ENCODE measurements at regions not wholly inside any gene's neighbourhood (a gene's known extent, or its start where the extent isn't known, plus 50 kb on each side); places are given as distances from the start of the nearest gene placed in this dataset.
A peak's percentile ranks its signal among the peaks of the same experiment; 100 is the strongest.

- no peak for DNase-seq (ENCODE audit: low read depth)
Observed at GRCh38 chrY:19357249-19357648, 387.3 kb downstream of the KDM5D start.

- DNase-seq (ENCODE audit: low read depth) = no peak
Observed at GRCh38 chrY:19356735-19357134, 387.8 kb downstream of the KDM5D start.

GRCh38 chrY:19354857-19355173 is 389.7 kb downstream of the KDM5D start:
- no peak for DNase-seq (ENCODE audit: low read depth)

DNA sequence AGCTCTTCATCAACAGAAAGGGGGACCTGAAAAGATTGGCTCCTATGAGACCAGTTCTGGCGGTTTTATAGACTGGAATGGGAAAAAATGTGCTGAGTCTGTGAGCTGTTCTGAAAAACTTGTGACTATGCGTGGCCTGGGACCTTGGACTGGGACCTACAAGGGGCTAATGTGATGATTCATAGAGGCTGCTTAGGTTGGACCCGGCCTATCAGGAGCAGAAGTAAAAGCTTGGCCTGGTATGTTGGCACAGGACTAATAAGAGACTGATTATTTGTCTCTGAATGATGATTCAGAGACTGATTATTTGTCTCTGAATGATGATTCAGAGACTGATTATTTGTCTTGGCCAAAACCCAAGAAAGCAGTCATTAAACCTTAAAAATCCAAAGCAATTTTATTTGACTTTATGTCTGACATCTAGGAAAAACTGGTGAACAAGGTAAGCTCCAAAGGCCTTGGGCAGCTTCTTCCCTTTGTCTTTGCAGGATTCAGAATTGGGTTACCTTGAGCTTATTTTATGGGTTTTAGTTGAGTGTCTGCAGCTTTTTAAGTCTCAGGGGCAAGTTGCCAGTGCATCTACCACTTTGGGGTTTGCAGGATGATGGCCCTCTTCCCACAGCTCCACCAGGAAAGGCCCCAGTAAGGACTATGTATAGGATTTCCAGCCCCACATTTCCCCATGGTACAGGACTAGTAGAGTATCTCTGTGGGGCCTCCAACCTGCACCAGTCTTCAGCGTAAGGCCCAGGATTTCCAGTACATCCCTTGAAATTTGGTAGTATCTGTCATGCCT is 390.3 kb downstream of the KDM5D start:
- peak; percentile 67 for DNase-seq (ENCODE audit: low read depth)

- DNase-seq (ENCODE audit: low read depth) = no peak
Observed at GRCh38 chrY:19351616-19352015, 392.9 kb downstream of the KDM5D start.

DNA sequence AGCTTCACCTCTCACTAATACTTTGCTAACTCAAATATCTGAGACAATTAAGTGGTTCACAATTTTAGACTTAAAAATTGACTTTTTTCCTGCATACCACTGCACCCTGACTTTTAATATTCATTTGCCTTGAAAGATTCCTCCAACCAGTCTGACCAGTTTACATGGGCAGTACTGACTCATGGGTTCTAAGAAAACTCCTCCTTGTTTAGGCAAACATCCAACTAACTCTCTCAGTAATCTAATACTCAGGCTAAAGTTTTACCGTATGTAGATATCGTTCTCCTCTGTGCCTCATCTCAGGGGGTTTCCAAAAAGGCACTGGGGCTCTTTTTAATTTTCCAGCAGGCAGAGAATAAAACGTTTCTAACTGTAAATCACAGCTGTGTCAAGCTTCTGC is 422.8 kb downstream of the KDM5D start:
- DNase-seq (ENCODE audit: low read depth) = no peak

- DNase-seq (ENCODE audit: low read depth) = no peak
Observed at GRCh38 chrY:19319135-19319534, 425.4 kb downstream of the KDM5D start.

DNA sequence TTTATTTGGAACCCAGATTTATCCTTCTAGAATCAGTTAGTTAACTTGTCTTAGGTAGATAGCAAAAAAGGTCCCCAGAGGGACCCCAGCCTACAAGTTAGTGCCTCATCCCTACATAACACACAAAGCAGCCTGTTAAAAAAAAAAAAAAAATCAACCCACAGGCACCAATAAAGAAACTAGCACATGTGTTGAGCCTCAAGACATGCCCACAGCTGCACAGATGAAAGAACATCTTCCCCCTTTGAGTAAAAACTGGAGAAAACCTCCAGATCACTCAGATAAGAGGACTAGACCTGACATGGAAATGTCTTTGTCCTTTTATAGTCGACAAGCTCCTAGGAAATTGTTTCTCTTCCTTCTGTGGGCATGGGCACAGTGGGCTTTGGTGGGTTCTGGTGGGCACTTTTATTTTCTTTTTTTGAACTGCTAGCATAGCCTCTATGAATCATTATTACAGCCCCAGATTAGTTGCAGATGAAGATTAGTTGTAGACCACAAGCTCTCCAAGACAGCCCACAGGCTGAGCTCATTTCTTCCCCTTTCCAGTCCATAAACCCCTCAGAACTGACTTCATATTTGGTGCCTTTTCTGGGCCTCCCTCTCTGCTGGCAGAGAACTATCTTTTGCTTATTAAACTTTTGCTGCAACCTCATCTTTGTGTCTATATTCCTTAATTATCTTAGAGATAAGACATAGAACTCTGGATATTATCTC is 427.1 kb downstream of the KDM5D start:
- no peak for DNase-seq (ENCODE audit: low read depth)

GRCh38 chrY:19307627-19308026 is 436.9 kb downstream of the KDM5D start:
- no peak for DNase-seq (ENCODE audit: low read depth)

GRCh38 chrY:19303136-19303535 is 441.4 kb downstream of the KDM5D start:
- DNase-seq (ENCODE audit: low read depth) = no peak

DNA sequence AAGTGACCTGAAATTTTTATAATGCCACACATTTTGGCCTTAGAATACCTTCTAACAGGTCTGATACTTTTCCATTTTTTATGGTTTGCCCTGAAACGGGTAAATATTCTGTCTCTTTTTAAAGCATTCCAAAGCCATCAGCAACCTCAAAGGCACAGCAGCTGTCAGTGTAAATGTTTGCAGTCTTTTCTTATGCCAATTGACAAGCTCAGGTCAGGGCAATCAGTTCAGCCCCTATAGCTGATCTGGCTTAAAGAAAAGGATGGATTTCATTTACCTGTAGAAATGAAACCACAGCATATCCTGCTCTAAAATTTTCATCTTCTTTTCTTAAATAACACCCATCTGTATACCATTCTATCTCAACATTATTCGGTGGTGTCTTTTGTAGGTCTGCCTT is 453.6 kb downstream of the KDM5D start:
- DNase-seq (ENCODE audit: low read depth) = no peak

GRCh38 chrY:19274076-19274475 is 470.4 kb downstream of the KDM5D start:
- no peak for DNase-seq (ENCODE audit: low read depth)

DNA sequence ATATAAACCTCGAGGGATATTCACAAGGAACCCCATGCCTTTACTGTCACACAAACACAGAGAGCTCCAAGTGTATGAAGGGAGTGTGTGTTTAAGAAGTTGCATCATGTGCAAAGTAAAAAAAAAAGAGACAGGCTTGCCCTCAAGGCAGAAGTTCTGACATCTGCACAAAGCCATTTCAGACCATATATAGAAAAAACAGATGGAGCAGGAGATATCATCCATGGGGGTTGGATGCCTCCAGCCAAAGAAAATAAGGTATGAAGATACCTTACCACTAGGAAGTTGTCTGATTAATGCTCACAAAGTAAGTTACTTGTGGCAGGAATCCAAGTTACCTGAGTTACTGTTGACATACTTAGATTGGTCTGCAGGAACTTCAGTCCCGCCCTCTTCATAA is 476.2 kb downstream of the KDM5D start:
- no peak for DNase-seq (ENCODE audit: low read depth)

- no peak for DNase-seq (ENCODE audit: low read depth)
Observed at GRCh38 chrY:19265404-19265803, 479.1 kb downstream of the KDM5D start.

- DNase-seq (ENCODE audit: low read depth) = no peak
Observed at GRCh38 chrY:19262310-19262709, 482.2 kb downstream of the KDM5D start.

- no peak for DNase-seq (ENCODE audit: low read depth)
Observed at GRCh38 chrY:19232276-19232994, 458.9 kb upstream of the HSFY2 start.

DNA sequence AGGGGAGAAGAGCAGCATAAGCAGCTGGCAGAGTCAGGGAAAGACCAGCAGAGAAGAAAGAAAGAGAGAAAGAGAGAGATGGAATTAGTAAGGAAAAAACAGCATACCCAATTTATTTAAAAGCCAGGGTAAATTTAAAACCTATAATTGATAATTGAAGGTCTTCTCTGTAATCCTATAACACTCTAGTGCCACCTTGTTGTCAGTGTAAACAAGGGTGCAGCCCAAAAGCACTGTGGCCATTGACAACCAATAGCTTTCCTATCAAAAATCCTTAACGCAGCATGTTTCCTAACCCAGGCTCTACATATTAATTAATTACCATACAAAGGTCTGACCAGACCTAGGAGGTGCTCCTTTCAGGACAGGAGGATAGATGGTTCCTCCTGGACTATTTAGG is 447.2 kb upstream of the HSFY2 start:
- no peak for DNase-seq (ENCODE audit: low read depth)

DNA sequence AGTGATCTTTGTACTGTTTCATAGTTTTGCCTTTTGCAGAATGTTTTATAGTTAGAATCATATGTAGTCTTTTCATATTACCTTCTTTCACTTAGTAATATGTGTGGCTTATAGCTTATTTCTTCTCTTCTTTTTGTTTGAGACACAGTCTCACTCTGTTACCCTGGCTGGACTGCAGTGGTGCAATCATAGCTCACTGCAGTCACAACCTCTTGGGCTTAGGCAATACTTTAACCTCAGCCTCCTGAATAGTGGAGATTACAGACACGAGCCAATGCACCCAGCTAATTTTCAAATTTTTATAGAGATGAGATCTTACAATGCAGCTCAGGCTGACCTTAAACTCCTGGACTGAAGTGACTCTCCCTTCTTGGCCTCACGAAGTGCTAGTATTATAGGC is 435.4 kb upstream of the HSFY2 start:
- no peak for DNase-seq (ENCODE audit: low read depth)

- DNase-seq (ENCODE audit: low read depth) = no peak
Observed at GRCh38 chrY:19207048-19207447, 433.5 kb upstream of the HSFY2 start.

- no peak for DNase-seq (ENCODE audit: low read depth)
Observed at GRCh38 chrY:19180824-19181223, 407.3 kb upstream of the HSFY2 start.

DNA sequence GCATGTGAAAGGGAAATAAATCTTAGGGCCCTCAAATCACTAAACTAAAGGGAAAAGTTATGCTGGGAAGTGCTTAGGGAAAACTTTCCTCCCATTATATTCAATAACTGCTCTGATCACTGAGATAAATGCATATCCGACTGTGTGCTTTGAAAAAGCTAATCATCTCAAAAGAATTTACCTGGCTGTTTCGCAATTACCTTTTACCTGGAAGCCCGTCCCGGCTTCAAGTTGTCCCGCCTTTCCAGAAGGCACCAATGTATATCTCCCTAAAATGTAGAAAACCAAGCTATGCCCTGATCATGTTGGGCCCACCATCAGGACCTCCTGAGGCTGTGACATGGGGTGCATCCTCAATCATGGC is 394.6 kb upstream of the HSFY2 start:
- no peak for DNase-seq (ENCODE audit: low read depth)

DNA sequence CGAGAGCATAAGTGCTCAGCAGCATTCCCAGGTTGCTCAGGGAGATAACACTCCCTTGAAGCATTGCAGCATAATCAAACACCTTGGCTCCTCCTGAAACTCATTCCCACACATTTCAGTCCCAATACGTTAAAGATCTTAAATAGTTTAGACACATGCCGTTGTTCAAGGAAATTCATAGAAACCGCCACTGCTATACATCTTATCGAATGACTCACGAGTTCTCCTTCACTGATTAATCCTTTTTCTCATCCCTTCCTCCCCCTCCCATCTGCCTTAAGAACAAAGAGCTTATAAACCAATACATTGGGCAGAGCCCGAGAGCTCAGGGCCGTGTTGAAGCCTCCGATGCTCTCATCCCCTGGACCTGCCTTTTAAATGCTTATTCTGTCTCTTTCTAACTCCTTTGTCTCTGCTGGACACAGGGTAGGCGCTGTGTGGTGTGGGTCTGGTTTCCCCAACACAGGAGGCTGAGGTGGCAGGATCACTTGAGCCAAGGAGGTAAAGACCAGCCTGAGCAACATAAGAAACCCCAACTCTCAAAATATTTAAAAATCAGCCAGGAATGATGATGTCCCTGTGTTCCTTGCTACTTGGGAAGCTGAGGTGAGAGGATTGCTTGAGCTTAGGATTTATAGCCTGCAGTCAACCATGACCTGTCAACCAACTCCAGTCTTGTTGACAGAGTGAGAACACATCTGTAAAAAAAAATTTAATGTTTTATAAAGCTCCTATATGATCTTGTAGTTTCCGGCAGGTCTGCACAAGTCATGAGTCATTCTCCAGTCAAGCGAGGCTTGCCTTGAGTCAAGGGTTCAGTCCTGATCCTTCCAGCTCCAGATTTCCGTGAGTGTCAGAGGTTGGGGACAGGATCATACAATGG is 394.0 kb upstream of the HSFY2 start:
- DNase-seq (ENCODE audit: low read depth) = no peak

Data from Daoy (cell line).